SU-DHL-6 (cell line): ENCODE measurements at regions not wholly inside any gene's neighbourhood (a gene's known extent, or its start where the extent isn't known, plus 50 kb on each side); places are given as distances from the start of the nearest gene placed in this dataset.

Source experiments
- H2AFZ ChIP-seq: fragments of 200-600 bp; sonication (generic); 2 replicates; pipeline ENCODE4 v1.6.1; 2014; ENCODE audit warnings: low read depth, mild to moderate bottlenecking, moderate library complexity, mixed read lengths, antibody characterized with exemption, low read length; ENCODE audit not compliant: severe bottlenecking
- H3F3A ChIP-seq: fragments of 200-600 bp; shearing (Covaris generic); 2 replicates; pipeline ENCODE4 v1.6.0; 2016; ENCODE audit warnings: antibody characterized with exemption, mild to moderate bottlenecking; ENCODE audit not compliant: insufficient read depth
- H3K27ac ChIP-seq: fragments of 200-600 bp; sonication (generic); 2 replicates; pipeline ENCODE4 v1.5.1; 2016; ENCODE audit warnings: low read depth, mild to moderate bottlenecking, low read length, moderate library complexity, mixed read lengths
- H3K27me3 ChIP-seq: fragments of 200-600 bp; sonication (generic), shearing (Covaris generic); 2 replicates; pipeline ENCODE4 v1.6.0; 2014; ENCODE audit warnings: mild to moderate bottlenecking, low read length
- H3K36me3 ChIP-seq: fragments of 200-600 bp; sonication (generic); 2 replicates; pipeline ENCODE4 v1.6.1; 2014; ENCODE audit warnings: mild to moderate bottlenecking, low read length, mixed read lengths
- H3K4me2 ChIP-seq: fragments of 300-600, 200-600 bp; shearing (Covaris generic), sonication (generic); 2 replicates; pipeline ENCODE4 v1.6.0; 2014; ENCODE audit warnings: low read length, low read depth, mild to moderate bottlenecking; ENCODE audit not compliant: poor library complexity, severe bottlenecking
- H3K4me3 ChIP-seq: fragments of 200-600 bp; sonication (generic); 2 replicates; pipeline ENCODE4 v1.5.1; 2014; ENCODE audit warnings: antibody characterized with exemption, low read length, mild to moderate bottlenecking, mixed read lengths; ENCODE audit not compliant: insufficient read depth, poor library complexity, severe bottlenecking
- H3K79me2 ChIP-seq: fragments of 200-600 bp; sonication (generic); 2 replicates; pipeline ENCODE4 v1.6.1; 2014; ENCODE audit warnings: mild to moderate bottlenecking, low read length, moderate library complexity; ENCODE audit not compliant: insufficient read depth
- H3K9ac ChIP-seq: fragments of 200-600 bp; sonication (generic); 2 replicates; pipeline ENCODE4 v1.7.0; 2014; ENCODE audit warnings: mild to moderate bottlenecking, low read length
- H3K9me2 ChIP-seq: fragments of 200-600 bp; sonication (generic); replicated peaks from 2 replicates; pipeline ENCODE4 v1.6.1; 2014; ENCODE audit warnings: low read length; ENCODE audit not compliant: insufficient read depth
- H3K9me3 ChIP-seq: fragments of 200-600 bp; sonication (generic); 2 replicates; pipeline ENCODE4 v1.6.1; 2014; ENCODE audit warnings: low read length, mixed read lengths; ENCODE audit not compliant: insufficient read depth
- H4K20me1 ChIP-seq: fragments of 200-600 bp; sonication (generic); 2 replicates; pipeline ENCODE4 v1.6.1; 2014; ENCODE audit warnings: low read depth, mild to moderate bottlenecking, antibody characterized with exemption, low read length, moderate library complexity, mixed read lengths
- CTCF ChIP-seq: fragments of 200-600 bp; sonication (generic); IDR thresholded peaks from one replicate; pipeline ENCODE4 v1.5.1; 2017; ENCODE audit warnings: antibody characterized with exemption, mild to moderate bottlenecking, low read length, moderate library complexity; ENCODE audit not compliant: insufficient read depth, poor library complexity, severe bottlenecking
- EZH2phosphoT487 ChIP-seq: fragments of 200-600 bp; sonication (generic), shearing (Covaris generic); conservative IDR thresholded peaks from 2 replicates; pipeline ENCODE4 v1.6.1; 2018; ENCODE audit warnings: mild to moderate bottlenecking, antibody characterized with exemption, low read length, moderate library complexity, mixed read lengths

GRCh38 chr5:66529182-66529581, 67.0 kb upstream of the MAST4 start:
- Histone ChIP-seq H3K27me3 (no peaks in the 10 kb centered on the region), H3K27ac (no peak overlapping the region), H3K9ac (no peak overlapping the region), H3K9me3 (no peaks in the 10 kb centered on the region), H3F3A (no peaks in the 10 kb centered on the region), H3K79me2 (no peaks in the 10 kb centered on the region), H2AFZ (no peak overlapping the region), H3K4me2 (no peak overlapping the region), H3K9me2 (no peaks in the 10 kb centered on the region), H3K4me3 (no peak overlapping the region), H3K36me3 (no peaks in the 10 kb centered on the region), H4K20me1 (no peaks in the 10 kb centered on the region)
- TF ChIP-seq EZH2phosphoT487 = no peak
- TF ChIP-seq CTCF = no peak

GRCh38 chr5:66529704-66530103, 66.5 kb upstream of the MAST4 start:
- no peaks in the 10 kb centered on the region for H3K79me2 ChIP-seq
- no peak overlapping the region for H3K9ac ChIP-seq
- H3K9me3 ChIP-seq = no peaks in the 10 kb centered on the region
- no peak overlapping the region for H2AFZ ChIP-seq
- no peaks in the 10 kb centered on the region for H3K36me3 ChIP-seq
- H3K9me2 ChIP-seq = no peaks in the 10 kb centered on the region
- H4K20me1 ChIP-seq = no peaks in the 10 kb centered on the region
- H3K4me3 ChIP-seq = no peak overlapping the region
- no peak overlapping the region for H3K4me2 ChIP-seq
- TF ChIP-seq CTCF (no peak), EZH2phosphoT487 (no peak)
- H3K27ac ChIP-seq = no peak overlapping the region
- H3F3A ChIP-seq = no peaks in the 10 kb centered on the region
- H3K27me3 ChIP-seq = no peaks in the 10 kb centered on the region

GRCh38 chr5:66538126-66538525, 58.1 kb upstream of the MAST4 start:
- H2AFZ ChIP-seq = no peak overlapping the region
- no peak overlapping the region for H3K4me2 ChIP-seq
- H3K4me3 ChIP-seq = no peak overlapping the region
- H3K36me3 ChIP-seq = no peaks in the 10 kb centered on the region
- H3K9ac ChIP-seq = no peak overlapping the region
- no peaks in the 10 kb centered on the region for H4K20me1 ChIP-seq
- H3F3A ChIP-seq = no peaks in the 10 kb centered on the region
- H3K79me2 ChIP-seq = no peaks in the 10 kb centered on the region
- no peaks in the 10 kb centered on the region for H3K9me3 ChIP-seq
- H3K9me2 ChIP-seq = no peaks in the 10 kb centered on the region
- H3K27me3 ChIP-seq = no peaks in the 10 kb centered on the region
- no peak overlapping the region for H3K27ac ChIP-seq
- TF ChIP-seq EZH2phosphoT487 (no peak), CTCF (no peak)

GRCh38 chr5:66538531-66538930, 57.7 kb upstream of the MAST4 start:
- no peak overlapping the region for H2AFZ ChIP-seq
- no peaks in the 10 kb centered on the region for H3K9me2 ChIP-seq
- no peaks in the 10 kb centered on the region for H3F3A ChIP-seq
- H3K9me3 ChIP-seq = no peaks in the 10 kb centered on the region
- TF ChIP-seq EZH2phosphoT487 (no peak), CTCF (no peak)
- no peak overlapping the region for H3K27ac ChIP-seq
- H3K79me2 ChIP-seq = no peaks in the 10 kb centered on the region
- H3K27me3 ChIP-seq = no peaks in the 10 kb centered on the region
- H3K9ac ChIP-seq = no peak overlapping the region
- no peaks in the 10 kb centered on the region for H3K36me3 ChIP-seq
- no peak overlapping the region for H3K4me2 ChIP-seq
- no peak overlapping the region for H3K4me3 ChIP-seq
- H4K20me1 ChIP-seq = no peaks in the 10 kb centered on the region
